Gastroesophageal sphincter (tissue), 3 donors: ENCODE measurements at regions not wholly inside any gene's neighbourhood (a gene's known extent, or its start where the extent isn't known, plus 50 kb on each side); places are given as distances from the start of the nearest gene placed in this dataset.

Experiments used
- EP300 ChIP-seq: sonication (generic); formaldehyde crosslinking; IDR thresholded peaks from one replicate; pipeline ENCODE4 v1.6.1; 2017; ENCODE audit warnings: antibody characterized with exemption, mild to moderate bottlenecking
- TF ChIP-seq, protein P1 (sequence below), 4 experiments: fragments of 200-600 bp in 2 of 4; fragments of 450-650 bp in 2 of 4; sonication (generic) in 1 of 4; IDR thresholded peaks; one replicate each; pipeline ENCODE4 v1.5.1; 2017 to 2019; ENCODE audit warnings: antibody characterized with exemption in 4 of 4, mild to moderate bottlenecking in 2 of 4, moderate library complexity in 2 of 4

DNA sequence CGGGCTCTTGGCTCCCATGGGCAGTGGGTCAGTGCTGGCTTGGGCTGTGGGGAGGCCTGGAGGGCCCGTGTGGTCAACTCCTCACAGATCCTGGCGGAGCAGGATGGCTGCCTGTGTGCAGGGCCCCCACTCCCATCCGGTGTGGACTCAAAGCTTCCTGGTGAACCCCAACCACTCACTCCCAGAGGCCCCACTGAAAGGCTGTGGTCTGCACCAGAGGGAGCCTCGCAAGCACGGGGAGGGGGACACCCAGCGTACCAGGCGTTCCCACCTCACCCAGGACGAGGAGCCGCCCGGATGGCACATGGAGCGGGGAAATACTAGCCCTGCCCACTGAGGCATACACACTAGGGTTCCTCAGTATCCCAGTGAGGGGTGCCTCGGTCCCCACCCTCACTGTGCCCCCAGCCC, 75.4 kb upstream of the ACTRT2 start:
- TF ChIP-seq, protein P1, sequence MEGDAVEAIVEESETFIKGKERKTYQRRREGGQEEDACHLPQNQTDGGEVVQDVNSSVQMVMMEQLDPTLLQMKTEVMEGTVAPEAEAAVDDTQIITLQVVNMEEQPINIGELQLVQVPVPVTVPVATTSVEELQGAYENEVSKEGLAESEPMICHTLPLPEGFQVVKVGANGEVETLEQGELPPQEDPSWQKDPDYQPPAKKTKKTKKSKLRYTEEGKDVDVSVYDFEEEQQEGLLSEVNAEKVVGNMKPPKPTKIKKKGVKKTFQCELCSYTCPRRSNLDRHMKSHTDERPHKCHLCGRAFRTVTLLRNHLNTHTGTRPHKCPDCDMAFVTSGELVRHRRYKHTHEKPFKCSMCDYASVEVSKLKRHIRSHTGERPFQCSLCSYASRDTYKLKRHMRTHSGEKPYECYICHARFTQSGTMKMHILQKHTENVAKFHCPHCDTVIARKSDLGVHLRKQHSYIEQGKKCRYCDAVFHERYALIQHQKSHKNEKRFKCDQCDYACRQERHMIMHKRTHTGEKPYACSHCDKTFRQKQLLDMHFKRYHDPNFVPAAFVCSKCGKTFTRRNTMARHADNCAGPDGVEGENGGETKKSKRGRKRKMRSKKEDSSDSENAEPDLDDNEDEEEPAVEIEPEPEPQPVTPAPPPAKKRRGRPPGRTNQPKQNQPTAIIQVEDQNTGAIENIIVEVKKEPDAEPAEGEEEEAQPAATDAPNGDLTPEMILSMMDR (IDR thresholded peaks at IDR 0.05): no peak
- TF ChIP-seq EP300: no peak
